ENCODE measurements at regions not wholly inside any gene's neighbourhood (a gene's known extent, or its start where the extent isn't known, plus 50 kb on each side); places are given as distances from the start of the nearest gene placed in this dataset.
"Not testable (repeated sequence)": the region's sequence is repeated elsewhere in the genome, so short reads cannot be mapped to it uniquely, and the experiment has no call there.

GRCh38 chr2:76188334-76189008 is 477.8 kb upstream of the GCFC2 start:
- no peaks in the 10 kb centered on the region for H3K4me1 ChIP-seq (ENCODE audit: control insufficient read depth, insufficient read depth, low read length)
- no peaks in the 10 kb centered on the region for H3K9me3 ChIP-seq (ENCODE audit: control insufficient read depth, insufficient read depth, low read length)
- H3K27me3 ChIP-seq (ENCODE audit: control insufficient read depth, insufficient read depth, low read length), result no peaks in the 10 kb centered on the region
- no peak overlapping the region for H3K4me3 ChIP-seq (ENCODE audit: low read depth, low read length)
- no peak overlapping the region for H3K9ac ChIP-seq (ENCODE audit: low read depth, low read length)
- no peaks in the 10 kb centered on the region for H3K36me3 ChIP-seq (ENCODE audit: control insufficient read depth, insufficient read depth, low read length)

- H3K4me3 ChIP-seq (ENCODE audit: low read depth, low read length), result no peak overlapping the region
- H3K4me1 ChIP-seq (ENCODE audit: control insufficient read depth, insufficient read depth, low read length), result no peaks in the 10 kb centered on the region
- H3K9ac ChIP-seq (ENCODE audit: low read depth, low read length), result no peak overlapping the region
- H3K27me3 ChIP-seq (ENCODE audit: control insufficient read depth, insufficient read depth, low read length), result no peaks in the 10 kb centered on the region
- H3K36me3 ChIP-seq (ENCODE audit: control insufficient read depth, insufficient read depth, low read length), result no peaks in the 10 kb centered on the region
- H3K9me3 ChIP-seq (ENCODE audit: control insufficient read depth, insufficient read depth, low read length), result no peaks in the 10 kb centered on the region
Measured at GRCh38 chr2:76187415-76187814, 476.7 kb upstream of the GCFC2 start.

GRCh38 chr2:76180676-76181075 is 470.0 kb upstream of the GCFC2 start:
- no peaks in the 10 kb centered on the region for H3K36me3 ChIP-seq (ENCODE audit: control insufficient read depth, insufficient read depth, low read length)

GRCh38 chr2:76178610-76179009 is 467.9 kb upstream of the GCFC2 start:
- Histone ChIP-seq H3K4me3 (ENCODE audit: low read depth, low read length) (no peak overlapping the region), H3K36me3 (ENCODE audit: control insufficient read depth, insufficient read depth, low read length) (no peaks in the 10 kb centered on the region), H3K9me3 (ENCODE audit: control insufficient read depth, insufficient read depth, low read length) (peaks cover 5% of the 10 kb centered on the region), H3K9ac (ENCODE audit: low read depth, low read length) (no peak overlapping the region), H3K27me3 (ENCODE audit: control insufficient read depth, insufficient read depth, low read length) (no peaks in the 10 kb centered on the region), H3K4me1 (ENCODE audit: control insufficient read depth, insufficient read depth, low read length) (no peaks in the 10 kb centered on the region)

More at GRCh38 chr2:76180676-76181075, 470.0 kb upstream of the GCFC2 start:
- Histone ChIP-seq H3K27me3 (ENCODE audit: control insufficient read depth, insufficient read depth, low read length) (no peaks in the 10 kb centered on the region), H3K9me3 (ENCODE audit: control insufficient read depth, insufficient read depth, low read length) (peaks cover 5% of the 10 kb centered on the region), H3K4me3 (ENCODE audit: low read depth, low read length) (no peak overlapping the region), H3K4me1 (ENCODE audit: control insufficient read depth, insufficient read depth, low read length) (no peaks in the 10 kb centered on the region), H3K9ac (ENCODE audit: low read depth, low read length) (no peak overlapping the region)

- Histone ChIP-seq H3K36me3 (ENCODE audit: control insufficient read depth, insufficient read depth, low read length) (no peaks in the 10 kb centered on the region), H3K4me1 (ENCODE audit: control insufficient read depth, insufficient read depth, low read length) (no peaks in the 10 kb centered on the region), H3K9me3 (ENCODE audit: control insufficient read depth, insufficient read depth, low read length) (peaks cover 5% of the 10 kb centered on the region), H3K4me3 (ENCODE audit: low read depth, low read length) (no peak overlapping the region), H3K9ac (ENCODE audit: low read depth, low read length) (no peak overlapping the region), H3K27me3 (ENCODE audit: control insufficient read depth, insufficient read depth, low read length) (no peaks in the 10 kb centered on the region)
Measured at GRCh38 chr2:76175295-76175694, 464.6 kb upstream of the GCFC2 start.

GRCh38 chr2:76174505-76174904 is 463.8 kb upstream of the GCFC2 start:
- H3K4me3 ChIP-seq (ENCODE audit: low read depth, low read length), result no peak overlapping the region
- H3K36me3 ChIP-seq (ENCODE audit: control insufficient read depth, insufficient read depth, low read length), result no peaks in the 10 kb centered on the region
- no peak overlapping the region for H3K9ac ChIP-seq (ENCODE audit: low read depth, low read length)
- H3K9me3 ChIP-seq (ENCODE audit: control insufficient read depth, insufficient read depth, low read length), result peaks cover 5% of the 10 kb centered on the region
- H3K4me1 ChIP-seq (ENCODE audit: control insufficient read depth, insufficient read depth, low read length), result no peaks in the 10 kb centered on the region
- no peaks in the 10 kb centered on the region for H3K27me3 ChIP-seq (ENCODE audit: control insufficient read depth, insufficient read depth, low read length)

- not testable (repeated sequence) for H3K9me3 ChIP-seq (ENCODE audit: control insufficient read depth, insufficient read depth, low read length); H3K4me1 ChIP-seq (ENCODE audit: control insufficient read depth, insufficient read depth, low read length); H3K9ac ChIP-seq (ENCODE audit: low read depth, low read length); H3K36me3 ChIP-seq (ENCODE audit: control insufficient read depth, insufficient read depth, low read length); H3K27me3 ChIP-seq (ENCODE audit: control insufficient read depth, insufficient read depth, low read length); H3K4me3 ChIP-seq (ENCODE audit: low read depth, low read length)
Measured at GRCh38 chr2:76173206-76173605, 462.5 kb upstream of the GCFC2 start.

- not testable (repeated sequence) for H3K9me3 ChIP-seq (ENCODE audit: control insufficient read depth, insufficient read depth, low read length); H3K4me3 ChIP-seq (ENCODE audit: low read depth, low read length); H3K9ac ChIP-seq (ENCODE audit: low read depth, low read length); H3K27me3 ChIP-seq (ENCODE audit: control insufficient read depth, insufficient read depth, low read length); H3K4me1 ChIP-seq (ENCODE audit: control insufficient read depth, insufficient read depth, low read length); H3K36me3 ChIP-seq (ENCODE audit: control insufficient read depth, insufficient read depth, low read length)
Measured at GRCh38 chr2:76172154-76172595, 461.5 kb upstream of the GCFC2 start.

- Histone ChIP-seq H3K9ac (ENCODE audit: low read depth, low read length) (no peak overlapping the region), H3K4me1 (ENCODE audit: control insufficient read depth, insufficient read depth, low read length) (no peaks in the 10 kb centered on the region), H3K9me3 (ENCODE audit: control insufficient read depth, insufficient read depth, low read length) (no peaks in the 10 kb centered on the region), H3K4me3 (ENCODE audit: low read depth, low read length) (no peak overlapping the region), H3K36me3 (ENCODE audit: control insufficient read depth, insufficient read depth, low read length) (no peaks in the 10 kb centered on the region), H3K27me3 (ENCODE audit: control insufficient read depth, insufficient read depth, low read length) (no peaks in the 10 kb centered on the region)
Measured at GRCh38 chr2:76170856-76171255, 460.1 kb upstream of the GCFC2 start.

- Histone ChIP-seq H3K27me3 (ENCODE audit: control insufficient read depth, insufficient read depth, low read length) (no peaks in the 10 kb centered on the region), H3K4me1 (ENCODE audit: control insufficient read depth, insufficient read depth, low read length) (no peaks in the 10 kb centered on the region), H3K9ac (ENCODE audit: low read depth, low read length) (no peak overlapping the region), H3K4me3 (ENCODE audit: low read depth, low read length) (no peak overlapping the region), H3K9me3 (ENCODE audit: control insufficient read depth, insufficient read depth, low read length) (no peaks in the 10 kb centered on the region), H3K36me3 (ENCODE audit: control insufficient read depth, insufficient read depth, low read length) (no peaks in the 10 kb centered on the region)
Measured at GRCh38 chr2:76170009-76170384, 459.3 kb upstream of the GCFC2 start.

GRCh38 chr2:76169276-76170008 is 458.7 kb upstream of the GCFC2 start:
- H3K27me3 ChIP-seq (ENCODE audit: control insufficient read depth, insufficient read depth, low read length), result no peaks in the 10 kb centered on the region
- no peaks in the 10 kb centered on the region for H3K9me3 ChIP-seq (ENCODE audit: control insufficient read depth, insufficient read depth, low read length)
- H3K36me3 ChIP-seq (ENCODE audit: control insufficient read depth, insufficient read depth, low read length), result no peaks in the 10 kb centered on the region
- no peak overlapping the region for H3K4me3 ChIP-seq (ENCODE audit: low read depth, low read length)
- H3K9ac ChIP-seq (ENCODE audit: low read depth, low read length), result no peak overlapping the region
- H3K4me1 ChIP-seq (ENCODE audit: control insufficient read depth, insufficient read depth, low read length), result no peaks in the 10 kb centered on the region

- H3K27me3 ChIP-seq (ENCODE audit: control insufficient read depth, insufficient read depth, low read length), result no peaks in the 10 kb centered on the region
- no peak overlapping the region for H3K4me3 ChIP-seq (ENCODE audit: low read depth, low read length)
- no peaks in the 10 kb centered on the region for H3K4me1 ChIP-seq (ENCODE audit: control insufficient read depth, insufficient read depth, low read length)
- no peaks in the 10 kb centered on the region for H3K36me3 ChIP-seq (ENCODE audit: control insufficient read depth, insufficient read depth, low read length)
- H3K9ac ChIP-seq (ENCODE audit: low read depth, low read length), result no peak overlapping the region
- no peaks in the 10 kb centered on the region for H3K9me3 ChIP-seq (ENCODE audit: control insufficient read depth, insufficient read depth, low read length)
Measured at GRCh38 chr2:76163860-76164259, 453.1 kb upstream of the GCFC2 start.

Data from iPS-15b (cell line).